CD4-positive, alpha-beta T cell treated with Interleukin-2 at 100 ng/mL for 4 hours (primary cell): ENCODE measurements at regions not wholly inside any gene's neighbourhood (a gene's known extent, or its start where the extent isn't known, plus 50 kb on each side); places are given as distances from the start of the nearest gene placed in this dataset.

ENCODE experiments used
- DNase-seq: peaks from one replicate; pipeline ENCODE4 v3.0.0-alpha.2; 2020; ENCODE audit warnings: low spot score

- DNase-seq = no peak
Observed at GRCh38 chr4:32745351-32745750, 2025.2 kb downstream of the PCDH7 start.

GRCh38 chr4:32748061-32748460 is 2027.9 kb downstream of the PCDH7 start:
- DNase-seq = no peak

- no peak for DNase-seq
Observed at GRCh38 chr4:32748498-32748897, 2028.3 kb downstream of the PCDH7 start.

GRCh38 chr4:32752962-32753361 is 2032.8 kb downstream of the PCDH7 start:
- DNase-seq = no peak

GRCh38 chr4:32768664-32769389 is 2048.7 kb downstream of the PCDH7 start:
- DNase-seq = no peak

- DNase-seq = no peak
Observed at GRCh38 chr4:32771491-32771890, 2051.3 kb downstream of the PCDH7 start.

- DNase-seq = no peak
Observed at GRCh38 chr4:32775049-32775448, 2054.9 kb downstream of the PCDH7 start.

DNA sequence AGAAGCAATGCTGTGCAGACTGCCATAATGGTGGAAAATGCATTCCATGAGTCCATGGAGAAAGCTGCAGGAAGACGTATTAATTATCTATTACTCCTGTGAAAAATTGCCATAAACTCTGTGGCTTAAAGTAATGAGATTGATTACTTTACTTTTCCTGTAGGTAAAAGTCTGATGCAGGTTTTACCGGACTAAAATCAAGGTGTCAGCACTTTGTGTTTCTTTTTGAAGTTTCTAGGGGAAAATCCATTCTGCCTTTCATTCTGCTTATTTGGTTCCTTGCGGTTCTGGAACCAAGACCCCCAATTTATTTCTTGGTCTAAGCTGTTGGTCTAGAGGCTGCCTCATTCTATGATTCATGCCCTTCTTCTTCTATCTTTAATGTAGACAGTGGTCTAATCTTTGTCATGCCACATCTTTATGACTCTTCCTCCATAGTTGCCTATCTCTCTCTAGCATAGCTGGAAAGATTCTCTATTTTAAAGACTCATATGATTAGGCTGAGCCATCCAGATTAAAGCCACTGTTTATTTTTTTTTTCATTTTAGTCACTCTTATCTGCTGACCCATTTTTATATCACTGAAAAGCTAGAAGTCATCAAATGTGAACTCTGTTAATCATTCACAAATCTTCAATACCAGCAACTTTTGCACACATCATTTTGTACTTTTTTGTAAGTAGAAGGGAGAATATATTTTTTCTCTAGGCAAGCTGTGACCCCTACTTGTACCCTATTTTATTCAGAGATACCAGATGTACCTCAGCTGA is 2056.4 kb downstream of the PCDH7 start:
- DNase-seq = no peak

DNA sequence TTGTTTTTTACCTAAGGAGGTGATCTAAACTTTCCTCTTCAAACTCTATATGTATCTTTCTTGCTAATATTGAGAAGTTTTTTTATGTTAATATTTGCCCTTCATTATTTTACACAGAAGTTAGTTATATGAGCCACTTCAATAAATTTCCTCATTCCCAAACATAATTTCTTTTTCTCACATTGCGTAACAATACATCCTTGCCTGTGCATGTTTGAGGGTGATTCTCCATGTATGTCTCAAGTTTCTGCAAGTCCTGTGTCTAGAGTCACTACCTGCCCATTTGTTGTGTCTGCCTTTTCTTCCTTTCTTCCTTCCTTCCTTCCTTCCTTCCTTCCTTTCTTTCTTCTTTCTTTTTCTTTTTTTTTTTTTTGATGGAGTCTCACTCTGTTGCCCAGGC is 2057.9 kb downstream of the PCDH7 start:
- no peak for DNase-seq

GRCh38 chr4:32778938-32779337 is 2058.8 kb downstream of the PCDH7 start:
- no peak for DNase-seq

DNA sequence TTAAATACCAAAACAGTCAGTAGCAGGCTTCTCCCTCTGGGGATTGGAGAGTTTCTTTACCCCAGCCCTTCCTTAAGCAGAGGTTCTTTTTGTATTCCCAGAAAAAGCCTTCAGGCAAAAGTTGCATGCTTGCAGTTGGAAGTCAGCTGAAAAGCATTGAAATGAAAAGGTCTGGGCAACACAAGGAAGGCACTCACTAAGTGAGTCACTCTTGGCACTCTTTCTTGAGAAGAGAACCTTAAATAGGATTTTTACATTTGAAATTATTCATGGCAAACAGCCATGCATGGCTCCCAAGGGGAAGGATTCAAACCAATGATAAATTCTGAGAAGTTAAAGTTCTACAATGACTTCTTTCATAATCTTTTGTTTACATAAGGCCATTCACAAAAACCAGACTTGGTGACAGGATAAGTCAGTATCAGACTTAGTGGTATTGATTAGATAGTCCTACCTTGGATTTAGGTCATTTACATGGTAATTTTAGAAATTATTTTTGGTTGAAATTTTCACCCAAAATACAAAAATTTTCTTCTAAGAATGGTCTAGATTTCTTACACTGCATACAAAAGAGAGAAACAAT is 2068.9 kb downstream of the PCDH7 start:
- no peak for DNase-seq

DNA sequence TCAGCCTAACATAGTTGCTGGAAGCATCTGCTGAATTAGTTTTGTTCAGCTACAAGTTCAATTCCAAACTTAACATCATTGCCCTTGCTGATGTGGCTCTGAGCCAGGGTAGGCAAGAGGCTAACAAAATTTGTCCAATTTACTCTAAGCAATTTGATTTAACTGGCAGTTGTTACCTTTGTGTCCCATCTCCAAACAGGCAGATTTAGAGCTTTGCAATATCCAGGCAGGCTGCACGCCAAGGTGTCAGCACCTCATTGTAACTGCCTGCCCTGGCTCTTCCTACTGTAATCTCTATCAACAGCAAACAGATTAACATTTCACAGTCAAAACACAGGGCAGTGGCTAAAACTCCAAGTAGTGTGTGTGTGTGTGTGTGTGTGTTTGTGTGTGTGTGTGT is 2070.6 kb downstream of the PCDH7 start:
- DNase-seq = no peak

DNA sequence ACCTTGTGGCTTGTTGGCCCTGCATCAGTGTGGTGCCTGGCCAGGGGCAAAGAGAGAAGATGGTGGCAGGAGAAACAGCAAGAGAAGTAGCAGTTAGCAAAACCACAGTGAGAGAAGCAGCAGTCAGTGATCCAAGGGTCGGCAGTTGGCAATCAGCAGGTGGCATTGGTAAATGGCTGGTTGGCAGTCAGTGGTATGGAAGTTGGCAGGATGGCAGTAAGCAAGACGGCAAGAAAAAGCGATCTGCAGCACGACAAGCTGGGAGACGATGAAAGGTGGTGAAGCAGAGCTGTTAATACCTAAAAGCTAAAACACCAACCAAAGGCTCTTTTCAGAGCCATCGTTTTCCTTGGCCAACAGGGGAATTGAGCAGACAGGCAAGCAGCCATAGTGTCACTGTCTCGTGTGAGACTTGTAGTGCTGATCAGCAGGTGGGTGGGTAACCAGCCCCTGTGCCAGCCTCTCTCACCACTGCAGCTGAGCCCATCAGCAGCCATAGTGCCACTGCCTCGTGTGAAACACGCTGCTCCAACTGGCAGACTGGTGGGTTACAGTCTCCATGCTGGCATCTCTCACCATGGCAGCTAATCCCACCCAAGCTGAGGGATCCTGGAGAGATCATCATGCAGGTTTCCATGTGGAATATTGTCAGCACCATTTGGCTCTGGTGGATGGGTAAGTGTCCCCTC is 2078.4 kb downstream of the PCDH7 start:
- no peak for DNase-seq

- no peak for DNase-seq
Observed at GRCh38 chr4:32824336-32824735, 2104.2 kb downstream of the PCDH7 start.

DNA sequence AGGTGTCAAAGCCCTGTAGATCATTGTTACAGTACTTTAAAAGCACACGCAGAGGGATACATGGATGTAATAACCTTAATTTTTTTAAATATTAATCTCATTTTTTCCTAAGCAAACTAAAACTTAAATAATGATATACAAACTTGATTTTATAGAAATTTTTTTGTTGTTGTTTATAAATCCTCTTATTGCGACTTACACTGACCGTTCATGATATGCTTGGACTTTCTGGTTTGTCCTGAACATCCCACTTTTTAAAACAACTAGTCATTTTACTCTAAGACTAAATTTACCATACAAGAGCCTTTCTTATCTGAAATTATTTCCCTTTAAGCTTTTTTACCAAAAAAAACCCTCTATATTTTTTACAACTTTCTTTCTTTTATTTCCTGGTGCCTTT is 2106.0 kb downstream of the PCDH7 start:
- DNase-seq = no peak

GRCh38 chr4:32830160-32830559 is 2110.0 kb downstream of the PCDH7 start:
- no peak for DNase-seq

- DNase-seq = no peak
Observed at GRCh38 chr4:32831104-32831503, 2110.9 kb downstream of the PCDH7 start.

DNA sequence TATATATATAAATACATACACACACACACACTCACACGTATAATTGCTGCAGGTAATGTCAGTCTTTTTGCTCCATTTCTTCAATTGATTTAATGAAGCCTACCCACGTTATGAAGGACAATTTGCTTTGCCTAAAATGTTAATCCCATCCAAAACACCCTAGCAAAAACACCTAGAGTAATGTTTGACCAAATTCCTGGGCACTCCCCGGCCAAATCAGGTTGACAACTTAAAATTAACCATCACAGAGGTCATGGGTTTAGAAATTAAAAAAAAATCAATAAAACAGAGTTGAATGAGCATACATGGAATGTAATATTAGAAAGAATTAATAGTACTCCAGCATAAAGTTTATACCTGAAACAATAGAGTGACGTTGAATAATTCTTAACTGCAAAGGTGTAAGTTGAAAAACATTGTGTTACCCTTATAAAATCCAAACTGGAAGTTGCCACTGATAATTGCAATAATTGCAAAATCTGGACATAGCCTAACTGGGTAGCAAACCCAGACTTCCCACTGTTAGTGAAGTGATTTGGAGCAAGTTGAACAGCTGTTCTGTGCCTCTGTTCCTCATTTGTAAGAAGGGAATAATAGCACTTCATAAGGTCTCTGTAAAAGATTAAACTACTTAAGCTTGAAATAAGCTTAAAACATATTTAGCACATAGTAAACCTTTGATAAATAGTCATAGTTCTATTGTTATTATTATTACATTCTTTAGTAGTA is 2120.5 kb downstream of the PCDH7 start:
- DNase-seq = no peak

GRCh38 chr4:32841217-32841616 is 2121.0 kb downstream of the PCDH7 start:
- DNase-seq = no peak

DNA sequence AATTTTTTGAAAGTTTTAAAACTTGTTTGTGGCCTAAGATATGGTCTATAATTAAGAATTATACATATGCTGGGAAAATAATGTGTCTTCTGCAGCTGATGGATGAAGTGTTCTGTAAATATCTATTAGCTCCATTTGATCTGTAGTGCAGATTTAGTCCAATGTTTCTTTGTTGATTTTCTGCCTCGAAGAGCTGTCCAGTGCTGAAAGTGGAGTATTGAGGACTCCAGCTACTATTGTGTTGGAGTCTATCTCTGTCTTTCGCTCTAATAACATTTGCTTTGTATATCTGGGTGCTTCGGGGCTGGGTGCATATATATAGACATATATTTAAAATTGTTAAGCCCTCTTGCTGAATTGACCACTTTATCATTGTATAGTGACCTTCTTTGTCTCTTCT is 2127.3 kb downstream of the PCDH7 start:
- DNase-seq = no peak

- no peak for DNase-seq
Observed at GRCh38 chr4:32855622-32856021, 2135.5 kb downstream of the PCDH7 start.

DNA sequence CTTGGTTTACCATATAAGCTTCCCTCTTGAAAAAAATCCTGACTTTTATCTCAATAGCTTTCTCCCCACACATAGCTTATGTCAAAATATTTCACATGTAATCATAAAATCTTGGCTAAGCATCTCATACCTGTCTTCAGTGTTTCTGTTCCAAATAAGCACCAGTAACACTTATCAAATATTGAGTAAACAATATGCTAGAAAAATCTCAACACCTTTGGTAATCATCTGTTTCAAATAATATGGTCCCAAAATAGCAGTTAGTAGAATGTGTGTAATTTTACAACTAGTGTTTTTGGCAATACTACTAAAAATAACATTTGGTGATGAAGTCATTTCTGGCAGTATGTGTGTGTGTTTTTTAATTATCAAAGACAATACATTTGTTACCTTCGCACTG is 2138.2 kb downstream of the PCDH7 start:
- DNase-seq = no peak
